Epithelial cell of esophagus (primary cell): ENCODE measurements at regions not wholly inside any gene's neighbourhood (a gene's known extent, or its start where the extent isn't known, plus 50 kb on each side); places are given as distances from the start of the nearest gene placed in this dataset.

Source experiments
- DNase-seq: peaks from one replicate; pipeline ENCODE4 v3.0.0; 2010; ENCODE audit warnings: low read depth
- H3K4me3 ChIP-seq: 2 replicates; pipeline ENCODE4 v1.5.1; 2011; ENCODE audit warnings: mild to moderate bottlenecking, low read length, control low read depth
- CTCF ChIP-seq: IDR thresholded peaks from 2 replicates; pipeline ENCODE4 v1.5.1; 2011; ENCODE audit warnings: low read depth, mild to moderate bottlenecking, low read length, control low read depth, inconsistent platforms; ENCODE audit not compliant: insufficient read depth; ENCODE audit errors: missing control alignments

GRCh38 chr2:52570716-52571115 is 1196.9 kb upstream of the CHAC2 start:
- no peak for DNase-seq
- no peak overlapping the region for H3K4me3 ChIP-seq
- no peak for TF ChIP-seq CTCF

GRCh38 chr2:52563151-52563550 is 1204.5 kb upstream of the CHAC2 start:
- no peak for TF ChIP-seq CTCF
- no peak for DNase-seq
- H3K4me3 ChIP-seq = no peak overlapping the region

GRCh38 chr2:52558265-52558664 is 1209.3 kb upstream of the CHAC2 start:
- no peak for DNase-seq
- TF ChIP-seq CTCF = no peak
- H3K4me3 ChIP-seq = no peak overlapping the region

GRCh38 chr2:52542297-52542696 is 1225.3 kb upstream of the CHAC2 start:
- no peak for TF ChIP-seq CTCF
- no peak for DNase-seq
- no peak overlapping the region for H3K4me3 ChIP-seq

GRCh38 chr2:52539026-52539970 is 1228.3 kb upstream of the CHAC2 start:
- DNase-seq = peak; percentile 30
- TF ChIP-seq CTCF = no peak

GRCh38 chr2:52537588-52537987 is 1230.0 kb upstream of the CHAC2 start:
- DNase-seq = no peak
- no peak overlapping the region for H3K4me3 ChIP-seq
- TF ChIP-seq CTCF = no peak

More at GRCh38 chr2:52539026-52539970, 1228.3 kb upstream of the CHAC2 start:
- no peak overlapping the region for H3K4me3 ChIP-seq
